ENCODE measurements at regions not wholly inside any gene's neighbourhood (a gene's known extent, or its start where the extent isn't known, plus 50 kb on each side); places are given as distances from the start of the nearest gene placed in this dataset.

DNA sequence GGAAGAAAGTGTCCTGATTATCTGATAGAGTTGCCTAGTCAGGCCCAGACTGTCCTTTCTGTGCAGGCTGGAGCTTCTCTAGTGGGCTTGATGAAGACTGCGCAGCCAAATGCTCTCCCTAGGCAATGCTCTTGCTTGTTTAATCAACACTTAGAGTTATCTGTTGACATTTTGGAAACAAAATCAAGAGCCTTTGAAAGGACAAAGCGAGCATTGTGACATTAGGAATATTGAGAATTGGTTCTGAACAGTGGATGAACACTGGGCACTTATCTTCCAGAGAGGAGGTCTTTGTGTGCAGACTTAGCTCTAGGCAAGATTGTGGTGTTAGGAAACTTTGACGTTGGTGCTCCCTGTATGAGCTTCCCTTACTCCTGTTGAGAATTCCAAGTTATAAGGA, 94.5 kb downstream of the DNTTIP2 start:
- TF ChIP-seq CTCF (IDR thresholded peaks at IDR 0.05; ENCODE audit: low read depth, low read length): no peak
- no peak for TF ChIP-seq EZH2phosphoT487 (IDR thresholded peaks at IDR 0.05; ENCODE audit: low read depth)
